GM11168 (cell line): ENCODE measurements at regions not wholly inside any gene's neighbourhood (a gene's known extent, or its start where the extent isn't known, plus 50 kb on each side); places are given as distances from the start of the nearest gene placed in this dataset.

Experiments
- in situ Hi-C: fragments of 300-500 bp; cut with MboI; formaldehyde crosslinking; loops from one replicate; pipeline ENCODE4 v1.12.0; 2022; ENCODE audit warnings: low sequenced_read_pairs; ENCODE audit not compliant: unreplicated experiment

DNA sequence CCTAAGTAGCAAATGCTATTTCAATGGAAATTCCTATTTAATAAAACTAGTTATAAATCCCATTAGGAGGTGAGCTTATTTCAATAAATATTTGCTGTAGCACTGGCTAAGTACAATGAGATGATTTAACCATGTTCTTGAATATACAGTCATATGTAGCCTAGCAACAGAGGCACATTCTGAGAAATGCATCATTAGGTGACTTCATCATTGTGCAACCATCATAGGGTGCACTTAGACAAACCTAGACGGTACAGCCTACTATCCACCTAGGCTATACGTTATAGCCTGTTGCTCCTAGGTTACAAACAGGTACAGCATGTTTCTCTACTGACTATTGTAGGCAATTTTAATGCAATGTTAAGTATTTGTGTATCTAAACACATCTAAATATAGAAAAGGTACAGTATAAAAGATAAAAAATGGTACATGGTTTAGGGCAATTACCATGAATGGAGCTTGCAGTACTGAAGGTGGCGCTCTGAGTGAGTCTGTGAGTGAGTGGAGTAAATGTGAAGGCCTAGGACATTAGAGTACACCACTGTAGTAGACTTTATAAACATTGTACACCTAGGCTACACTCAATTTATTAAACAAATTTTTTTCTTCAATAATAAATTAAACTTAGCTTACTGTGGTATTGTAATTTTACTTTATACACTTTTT lies 350.1 kb downstream of the CASP12 start:
- in situ Hi-C loops: no loop called here

DNA sequence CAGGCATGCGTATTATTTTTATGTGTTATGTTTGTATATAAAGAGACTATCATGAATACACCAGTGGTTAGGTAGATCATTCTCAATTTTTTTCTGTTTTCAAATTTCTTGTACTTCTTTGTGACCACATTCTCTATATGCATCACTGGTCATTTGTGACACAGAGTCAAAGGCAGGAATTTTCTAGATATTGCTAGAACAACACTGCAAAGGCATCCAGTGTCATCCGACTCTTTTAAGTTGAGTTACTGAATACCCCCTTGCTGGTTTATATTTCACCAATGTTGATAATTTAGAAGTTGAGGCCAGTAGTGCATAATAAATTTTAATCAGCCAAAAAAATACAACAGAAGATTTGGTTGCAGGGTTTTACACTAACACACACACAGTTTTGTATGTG lies 351.8 kb downstream of the CASP12 start:
- in situ Hi-C loops: no loop called here

DNA sequence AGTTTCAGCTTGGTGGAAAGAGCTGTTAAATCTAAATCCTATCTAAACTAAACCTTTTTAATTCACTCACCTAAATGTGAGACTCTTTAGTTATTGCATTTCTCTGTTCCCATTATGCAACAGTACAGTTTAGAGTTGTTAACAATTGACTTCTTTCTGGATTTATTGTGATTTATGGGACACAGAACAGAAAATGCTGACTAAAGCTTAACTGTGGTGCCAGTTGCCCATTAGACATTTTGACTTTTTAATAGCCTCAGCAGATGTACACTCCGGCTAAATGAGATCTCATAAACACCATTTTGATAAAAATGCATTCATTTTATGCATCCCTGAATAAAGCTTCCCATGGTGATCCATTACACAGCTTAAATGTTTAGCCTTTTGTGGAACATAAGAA lies 356.6 kb downstream of the CASP12 start:
- in situ Hi-C loops: no loop called here

DNA sequence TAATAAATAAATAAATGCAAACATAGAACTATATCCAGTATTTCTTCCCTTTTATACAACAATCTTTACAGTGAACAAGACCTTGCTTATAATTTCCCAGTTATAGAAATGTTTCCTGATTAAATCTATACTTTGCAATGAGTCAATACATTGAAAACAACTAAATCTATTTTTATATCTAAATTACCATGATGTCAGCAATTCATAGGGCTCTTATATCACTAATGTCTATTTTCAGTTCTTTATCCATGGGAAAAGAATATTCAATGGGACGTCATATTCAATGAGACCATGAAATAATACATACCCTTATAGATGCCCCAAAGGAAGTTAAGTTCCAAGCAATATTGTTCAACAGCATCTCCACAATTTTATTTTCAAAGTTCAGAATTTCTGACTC lies 359.9 kb downstream of the CASP12 start:
- in situ Hi-C loops: no loop called here

DNA sequence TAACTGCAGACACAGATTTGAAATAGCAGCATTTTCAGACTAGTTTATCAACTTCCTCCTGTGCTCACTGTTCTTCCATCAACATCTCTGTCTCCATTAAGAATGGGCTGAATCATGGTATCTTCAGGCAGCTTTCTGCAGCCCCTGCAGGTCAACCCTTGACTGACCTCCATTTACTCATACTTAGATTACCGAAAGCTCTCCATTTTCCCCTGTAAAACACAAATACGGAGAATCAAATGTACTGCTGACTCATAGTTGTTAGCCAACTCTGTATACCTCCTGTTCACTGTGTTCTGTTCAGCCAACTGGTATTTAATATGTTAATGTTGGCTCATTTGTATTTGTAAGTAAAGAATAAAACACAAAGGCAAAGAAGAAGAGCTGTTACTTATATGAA lies 364.0 kb downstream of the CASP12 start:
- in situ Hi-C loops: no loop called here

DNA sequence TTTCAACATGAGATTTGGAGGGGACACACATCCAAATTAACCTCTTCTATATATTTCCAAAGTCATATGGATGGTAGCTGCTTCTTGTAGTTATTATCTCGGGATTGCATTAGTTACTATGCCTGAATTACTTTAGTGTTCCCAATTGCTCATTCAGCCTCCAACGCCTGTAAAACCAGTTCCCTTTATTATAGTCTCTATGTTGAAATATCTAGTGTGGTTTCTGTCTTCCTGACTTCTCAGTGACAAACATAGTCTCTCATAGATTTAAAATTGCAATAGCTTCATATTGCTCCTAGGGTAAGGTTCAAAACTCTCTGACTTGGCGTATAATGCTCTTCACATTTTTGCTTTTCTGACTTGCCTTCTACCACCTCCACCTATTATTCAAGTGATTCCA lies 366.4 kb downstream of the CASP12 start:
- in situ Hi-C loops: no loop called here

DNA sequence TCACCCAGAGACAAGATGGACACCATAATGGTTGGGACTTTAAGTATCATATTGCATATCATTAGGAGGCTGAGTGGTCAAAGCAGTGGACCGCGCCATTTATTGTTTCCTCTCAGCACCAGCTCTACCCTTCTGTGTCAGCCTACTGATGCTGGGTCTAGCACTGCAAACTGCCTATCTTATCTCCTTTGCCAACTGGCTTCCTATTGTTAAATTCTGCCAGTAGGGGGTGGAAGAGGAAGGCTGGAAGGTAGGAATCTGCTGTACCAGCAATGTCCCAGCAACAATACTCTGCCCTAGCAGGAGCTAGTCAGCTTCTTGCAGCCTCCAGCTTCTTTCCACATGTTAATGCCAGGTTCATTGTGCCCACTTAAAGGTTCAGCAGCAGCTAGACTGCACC lies 367.1 kb upstream of the PDGFD start:
- in situ Hi-C loops: no loop called here

DNA sequence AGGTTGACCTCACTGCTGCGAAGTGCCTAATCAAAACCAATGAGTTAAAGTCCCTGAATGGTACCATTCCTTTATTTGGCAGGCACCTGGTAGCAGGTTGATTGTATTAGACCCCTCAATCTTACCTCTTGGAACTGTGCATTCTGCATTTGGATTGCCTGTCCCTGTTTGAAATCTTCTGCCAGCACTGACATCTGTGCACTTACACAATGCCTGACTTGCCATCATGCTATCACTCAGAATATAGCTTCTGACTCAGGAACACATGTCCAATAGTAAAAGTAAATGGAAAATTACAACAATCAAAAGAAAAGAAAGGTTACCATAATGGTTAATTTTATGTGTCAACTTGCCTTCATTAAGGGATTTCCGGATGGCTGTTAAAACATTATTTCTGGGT lies 366.0 kb upstream of the PDGFD start:
- in situ Hi-C loops: no loop called here

DNA sequence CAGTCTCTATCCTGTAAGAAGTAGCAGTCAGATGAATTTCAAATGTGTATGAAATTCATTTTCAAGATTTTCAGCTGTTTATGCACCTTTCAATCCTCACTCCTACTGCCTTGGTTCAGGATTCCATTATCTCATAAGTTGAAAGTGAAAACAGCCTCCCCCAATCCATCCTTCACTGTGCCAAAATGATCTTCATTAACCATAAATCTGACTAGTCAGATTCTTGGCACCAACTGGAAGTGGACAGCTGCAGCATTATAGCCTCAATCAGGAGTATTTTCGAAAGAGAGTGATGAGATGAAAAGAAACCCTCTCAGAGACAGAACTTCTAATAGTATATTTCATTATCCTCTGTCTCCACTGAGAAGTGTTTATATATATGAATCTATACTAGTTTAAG lies 365.3 kb upstream of the PDGFD start:
- in situ Hi-C loops: no loop called here

DNA sequence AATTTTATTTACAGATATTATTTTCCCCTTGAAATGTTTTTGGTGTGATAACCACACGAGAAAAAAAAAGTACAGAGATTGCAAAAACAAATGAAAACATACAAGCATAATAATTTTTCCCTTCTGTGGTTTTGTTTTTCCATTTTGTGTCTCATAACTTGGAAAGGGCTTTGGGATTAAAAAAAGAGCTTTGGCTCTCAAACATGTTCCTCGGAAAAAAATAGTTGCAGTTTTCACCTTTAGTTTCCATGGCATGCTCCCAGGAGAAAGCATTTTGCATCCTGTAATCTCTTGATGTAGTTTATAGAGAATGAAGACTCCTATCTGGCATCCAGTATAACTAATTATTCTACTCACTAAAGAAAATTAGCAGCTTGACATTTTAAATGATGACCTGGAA lies 362.1 kb upstream of the PDGFD start:
- in situ Hi-C loops: no loop called here

DNA sequence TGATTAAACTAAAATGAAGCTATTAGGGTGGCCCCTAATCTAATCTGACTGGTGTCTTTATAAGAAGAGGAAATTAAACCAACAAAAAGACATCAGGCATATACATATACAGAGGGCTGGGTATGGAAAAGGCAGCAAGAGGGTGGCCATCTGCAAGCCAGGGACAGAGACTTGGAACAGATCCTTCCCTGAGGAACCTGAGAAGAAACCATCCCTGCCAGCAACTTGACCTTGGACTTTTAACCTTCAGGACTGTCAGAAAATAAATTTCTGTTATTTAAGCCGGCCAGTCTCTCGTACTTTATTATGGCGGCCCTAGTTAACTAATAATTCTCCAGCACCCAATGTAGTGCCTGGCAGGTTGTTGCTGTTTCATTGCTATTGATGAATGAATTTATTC lies 361.5 kb upstream of the PDGFD start:
- in situ Hi-C loops: no loop called here

DNA sequence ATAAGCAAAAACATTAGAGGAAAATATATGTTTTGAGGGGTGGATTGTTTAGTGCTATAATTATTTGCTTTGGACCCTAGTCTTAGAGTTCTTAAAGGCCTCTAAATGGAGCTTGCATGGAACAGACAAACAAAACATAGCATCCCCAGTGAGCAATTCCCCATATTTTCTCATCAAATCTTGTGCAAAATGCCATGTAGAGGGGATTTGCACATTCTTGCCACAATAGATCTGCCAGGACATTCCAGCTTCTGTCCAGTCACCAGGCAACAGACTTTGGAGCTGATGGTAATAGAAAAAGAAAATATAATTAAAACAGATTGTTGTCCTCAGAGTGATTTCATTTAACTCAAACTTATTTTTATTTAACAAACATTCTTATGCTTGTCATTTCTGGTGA lies 360.3 kb upstream of the PDGFD start:
- in situ Hi-C loops: no loop called here

DNA sequence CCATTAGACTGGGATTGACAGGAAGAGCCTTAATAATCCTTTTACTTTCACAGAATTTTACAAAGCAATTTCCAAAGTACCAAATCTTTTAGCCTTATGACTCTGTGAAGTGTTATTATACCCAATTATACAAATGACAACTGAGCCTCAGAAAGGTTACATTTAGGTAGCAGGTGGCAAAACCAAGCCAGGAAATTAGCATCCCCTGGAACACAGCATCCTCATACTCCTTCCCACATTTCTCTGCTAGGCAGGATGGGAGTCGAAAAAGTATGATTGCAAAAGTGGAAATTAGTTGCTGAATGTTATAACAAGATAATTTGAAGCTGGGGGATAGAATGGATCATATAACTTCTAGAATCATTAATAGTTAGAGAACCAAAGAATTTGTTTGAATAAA lies 359.7 kb upstream of the PDGFD start:
- in situ Hi-C loops: no loop called here

DNA sequence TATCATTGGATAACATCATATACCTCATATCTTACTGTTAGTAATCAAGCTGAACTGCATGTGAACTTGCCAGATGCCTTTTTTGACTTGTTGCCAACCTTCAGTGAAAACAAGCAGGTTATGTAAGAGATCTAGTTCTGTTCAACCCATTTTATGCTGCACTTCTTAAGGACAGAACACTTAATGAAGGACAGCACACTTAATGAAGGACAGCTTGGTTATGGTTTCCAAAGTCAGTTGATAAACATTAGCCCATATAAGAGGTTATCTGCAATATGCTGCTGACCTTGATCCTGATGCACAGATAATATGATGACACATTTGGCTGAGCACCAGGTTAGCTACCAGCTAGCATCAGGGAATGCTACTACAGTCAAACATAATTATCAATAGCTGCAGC lies 358.7 kb upstream of the PDGFD start:
- in situ Hi-C loops: no loop called here

DNA sequence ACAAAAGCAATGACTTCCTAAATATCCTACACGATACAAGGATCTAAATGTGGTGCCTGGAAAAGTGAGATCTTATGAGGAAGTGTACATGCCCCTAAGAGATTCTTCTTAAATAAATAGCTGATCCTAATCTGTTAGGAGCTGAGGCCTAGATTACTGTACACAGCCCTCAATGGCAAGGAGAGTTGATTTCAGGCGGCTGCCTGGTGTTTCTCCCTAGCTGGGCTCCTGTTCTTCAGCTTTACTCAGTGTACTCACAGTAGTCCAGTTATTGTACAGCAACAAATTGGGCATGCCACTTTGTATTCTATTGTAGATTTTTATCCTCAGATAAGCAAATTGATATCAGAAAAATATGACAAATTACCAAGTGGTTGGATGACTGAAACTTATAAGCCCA lies 358.2 kb upstream of the PDGFD start:
- in situ Hi-C loops: no loop called here

DNA sequence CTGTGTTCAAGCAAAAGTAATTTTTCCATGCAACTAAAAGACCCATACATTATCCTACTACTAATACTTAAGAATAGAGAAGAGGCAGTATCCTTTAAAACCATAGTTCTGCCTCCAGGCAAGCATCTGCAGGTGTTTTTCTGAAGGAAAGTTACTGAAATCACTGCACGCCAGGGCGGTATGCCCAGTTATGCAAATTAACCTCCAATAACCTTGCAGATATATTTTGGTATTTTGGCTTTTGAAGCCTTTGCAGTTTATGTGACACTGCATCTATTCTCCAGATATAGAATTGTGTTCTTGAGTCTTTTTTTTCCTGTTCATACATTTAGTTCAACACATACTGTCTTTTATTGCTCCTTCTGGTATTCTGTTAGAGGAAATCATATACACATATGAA lies 346.2 kb upstream of the PDGFD start:
- in situ Hi-C loops: no loop called here

DNA sequence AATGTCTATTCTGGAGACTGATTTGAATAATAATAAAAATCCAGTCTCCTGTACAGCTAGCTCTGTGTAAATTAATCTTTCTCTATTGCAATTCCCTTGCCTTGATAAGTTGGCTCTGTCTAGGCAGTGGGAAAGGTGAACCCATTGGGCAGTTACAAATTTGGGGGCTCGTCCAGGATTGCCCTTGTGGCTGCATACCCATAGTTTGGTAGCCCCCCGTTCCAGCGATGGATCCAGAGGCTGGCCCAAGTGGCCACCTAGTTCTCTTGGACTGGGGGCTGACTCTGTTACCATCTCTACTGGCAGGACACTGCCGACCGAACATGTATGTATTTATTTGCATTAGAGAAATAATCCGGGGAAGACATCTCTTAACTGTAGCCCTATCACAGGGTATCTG lies 326.2 kb upstream of the PDGFD start:
- in situ Hi-C loops: no loop called here

DNA sequence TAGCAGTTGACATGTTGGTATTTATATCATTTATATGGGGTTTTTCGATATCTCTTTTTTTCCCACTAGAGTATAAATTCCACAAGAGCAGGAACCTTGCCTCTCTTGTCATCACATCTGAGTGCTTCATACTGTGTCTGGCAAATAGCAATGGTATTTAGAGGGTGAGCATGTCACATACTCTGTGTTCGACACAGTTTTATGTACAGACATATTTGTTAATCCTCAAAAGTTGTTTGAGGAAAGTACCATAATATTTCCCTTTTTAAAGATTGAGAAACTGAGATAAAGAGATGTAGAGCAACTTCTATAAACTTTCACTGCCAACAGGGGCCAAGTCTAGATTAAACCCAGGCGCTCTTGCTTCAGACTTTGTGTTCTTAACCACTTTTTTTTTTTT lies 324.6 kb upstream of the PDGFD start:
- in situ Hi-C loops: no loop called here

DNA sequence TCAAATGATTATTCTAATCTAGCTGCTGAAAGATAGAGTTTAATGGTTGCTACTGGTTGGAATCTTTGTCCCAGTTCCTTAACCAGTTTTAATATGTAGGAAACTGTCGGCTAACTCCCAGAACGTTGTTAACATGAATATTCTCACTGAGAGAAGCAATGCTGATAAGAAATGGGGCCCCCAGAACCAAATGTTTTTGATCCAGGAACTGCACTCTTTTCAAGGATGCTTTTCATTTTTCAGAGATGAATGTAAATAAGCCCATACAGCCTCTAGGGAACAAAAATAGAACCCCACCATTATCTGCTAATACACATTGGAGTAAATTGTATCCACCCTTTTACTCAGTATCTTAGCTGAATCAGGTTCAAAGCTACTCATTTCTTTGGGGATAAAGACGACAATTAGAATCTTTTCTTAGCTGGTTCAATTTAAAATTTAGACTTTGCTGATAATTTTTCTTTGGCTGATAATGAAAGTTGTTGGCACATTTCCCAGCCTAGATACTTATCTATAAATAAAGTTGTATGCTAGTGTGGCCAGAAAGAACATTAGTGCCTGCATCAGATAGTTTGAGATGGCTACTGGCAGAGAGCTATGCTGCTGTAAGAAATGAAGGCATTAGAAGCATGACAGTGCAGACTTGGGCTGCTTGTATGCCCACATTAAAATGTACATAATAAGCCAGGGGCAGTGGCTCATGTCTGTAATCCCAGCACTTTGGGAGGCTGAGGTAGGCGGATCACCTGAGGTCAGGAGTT lies 323.3 kb upstream of the PDGFD start:
- in situ Hi-C loops: no loop called here

DNA sequence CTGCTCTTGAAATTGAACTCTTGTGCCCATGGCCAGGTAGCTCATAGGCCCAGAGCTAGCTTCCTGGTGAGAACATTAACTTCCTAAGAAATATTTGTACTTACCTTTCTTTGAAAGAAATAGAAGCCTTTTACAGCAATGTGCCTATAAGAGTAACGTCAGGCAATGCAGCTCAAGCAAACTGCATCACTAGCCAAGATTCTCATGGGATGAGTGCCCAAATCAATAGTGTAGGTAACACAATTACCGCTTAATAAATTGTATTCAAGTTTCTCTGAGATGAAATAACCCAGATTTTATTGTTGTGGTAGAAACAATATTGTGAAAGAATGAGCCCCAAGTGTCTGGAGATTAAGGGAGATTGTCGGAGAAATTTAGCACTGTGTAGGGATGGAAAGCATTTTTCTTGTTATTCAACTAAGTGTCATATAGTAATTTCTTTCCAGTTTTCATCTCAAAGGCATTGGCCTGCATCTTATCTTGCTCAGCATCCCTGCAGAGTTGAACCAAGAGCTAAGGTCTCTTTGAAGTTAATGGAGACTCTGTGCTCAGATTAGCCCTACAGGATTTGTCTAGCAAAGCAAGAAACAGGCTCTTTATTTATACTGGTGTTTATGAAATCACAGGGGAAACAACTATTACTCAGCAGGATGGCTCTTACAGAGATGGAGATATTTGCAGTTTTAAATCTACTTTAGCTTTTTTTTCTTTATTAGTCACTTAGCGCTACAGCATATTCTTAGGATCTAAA lies 321.0 kb upstream of the PDGFD start:
- in situ Hi-C loops: no loop called here

DNA sequence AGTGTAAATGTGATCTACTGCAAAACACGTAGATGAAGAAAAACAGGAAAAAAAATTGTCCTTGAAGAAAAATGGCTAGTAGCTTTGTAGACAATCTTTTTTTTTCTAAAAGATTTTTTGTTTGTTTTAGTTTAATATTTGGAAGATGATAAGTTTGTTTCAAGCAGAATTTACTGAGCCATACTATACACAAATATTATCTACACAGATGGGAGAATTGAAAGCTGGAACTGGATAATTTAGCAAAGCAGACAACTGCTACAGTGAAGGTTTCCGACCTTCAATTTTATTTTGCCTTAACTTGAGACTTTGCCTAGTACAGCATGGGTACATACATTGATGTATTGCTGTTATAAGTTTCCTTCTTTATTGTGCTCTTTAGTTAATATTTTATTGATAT lies 313.0 kb upstream of the PDGFD start:
- in situ Hi-C loops: no loop called here

DNA sequence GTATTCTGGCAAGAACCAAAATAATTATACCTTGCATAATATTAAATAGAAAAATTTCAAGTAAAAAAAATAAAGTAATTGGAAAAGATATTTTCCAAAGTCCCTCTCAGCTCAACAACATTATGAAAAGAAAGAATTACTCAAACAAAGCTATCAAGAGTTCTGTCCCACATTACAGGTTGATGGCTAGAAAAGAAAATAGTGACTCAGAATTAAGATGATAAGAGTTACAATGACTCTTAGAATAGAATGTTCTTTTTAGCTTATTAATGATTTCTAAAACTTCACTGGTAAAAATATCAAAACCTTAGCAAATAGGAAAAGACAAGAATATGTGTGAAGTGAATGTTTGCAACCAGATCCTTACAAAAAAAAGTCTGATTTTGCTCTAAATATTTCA lies 312.5 kb upstream of the PDGFD start:
- in situ Hi-C loops: no loop called here
